SU-DHL-6 (cell line): ENCODE measurements at regions not wholly inside any gene's neighbourhood (a gene's known extent, or its start where the extent isn't known, plus 50 kb on each side); places are given as distances from the start of the nearest gene placed in this dataset.

ENCODE experiments used
- H2AFZ ChIP-seq: fragments of 200-600 bp; sonication (generic); 2 replicates; pipeline ENCODE4 v1.6.1; 2014; ENCODE audit warnings: low read depth, mild to moderate bottlenecking, moderate library complexity, mixed read lengths, antibody characterized with exemption, low read length; ENCODE audit not compliant: severe bottlenecking
- H3F3A ChIP-seq: fragments of 200-600 bp; shearing (Covaris generic); 2 replicates; pipeline ENCODE4 v1.6.0; 2016; ENCODE audit warnings: antibody characterized with exemption, mild to moderate bottlenecking; ENCODE audit not compliant: insufficient read depth
- H3K27ac ChIP-seq: fragments of 200-600 bp; sonication (generic); 2 replicates; pipeline ENCODE4 v1.5.1; 2016; ENCODE audit warnings: low read depth, mild to moderate bottlenecking, low read length, moderate library complexity, mixed read lengths
- H3K27me3 ChIP-seq: fragments of 200-600 bp; sonication (generic), shearing (Covaris generic); 2 replicates; pipeline ENCODE4 v1.6.0; 2014; ENCODE audit warnings: mild to moderate bottlenecking, low read length
- H3K36me3 ChIP-seq: fragments of 200-600 bp; sonication (generic); 2 replicates; pipeline ENCODE4 v1.6.1; 2014; ENCODE audit warnings: mild to moderate bottlenecking, low read length, mixed read lengths
- H3K4me2 ChIP-seq: fragments of 300-600, 200-600 bp; shearing (Covaris generic), sonication (generic); 2 replicates; pipeline ENCODE4 v1.6.0; 2014; ENCODE audit warnings: low read length, low read depth, mild to moderate bottlenecking; ENCODE audit not compliant: poor library complexity, severe bottlenecking
- H3K4me3 ChIP-seq: fragments of 200-600 bp; sonication (generic); 2 replicates; pipeline ENCODE4 v1.5.1; 2014; ENCODE audit warnings: antibody characterized with exemption, low read length, mild to moderate bottlenecking, mixed read lengths; ENCODE audit not compliant: insufficient read depth, poor library complexity, severe bottlenecking
- H3K79me2 ChIP-seq: fragments of 200-600 bp; sonication (generic); 2 replicates; pipeline ENCODE4 v1.6.1; 2014; ENCODE audit warnings: mild to moderate bottlenecking, low read length, moderate library complexity; ENCODE audit not compliant: insufficient read depth
- H3K9ac ChIP-seq: fragments of 200-600 bp; sonication (generic); 2 replicates; pipeline ENCODE4 v1.7.0; 2014; ENCODE audit warnings: mild to moderate bottlenecking, low read length
- H3K9me2 ChIP-seq: fragments of 200-600 bp; sonication (generic); replicated peaks from 2 replicates; pipeline ENCODE4 v1.6.1; 2014; ENCODE audit warnings: low read length; ENCODE audit not compliant: insufficient read depth
- H3K9me3 ChIP-seq: fragments of 200-600 bp; sonication (generic); 2 replicates; pipeline ENCODE4 v1.6.1; 2014; ENCODE audit warnings: low read length, mixed read lengths; ENCODE audit not compliant: insufficient read depth
- H4K20me1 ChIP-seq: fragments of 200-600 bp; sonication (generic); 2 replicates; pipeline ENCODE4 v1.6.1; 2014; ENCODE audit warnings: low read depth, mild to moderate bottlenecking, antibody characterized with exemption, low read length, moderate library complexity, mixed read lengths
- EZH2phosphoT487 ChIP-seq: fragments of 200-600 bp; sonication (generic), shearing (Covaris generic); conservative IDR thresholded peaks from 2 replicates; pipeline ENCODE4 v1.6.1; 2018; ENCODE audit warnings: mild to moderate bottlenecking, antibody characterized with exemption, low read length, moderate library complexity, mixed read lengths
- TF ChIP-seq, protein P1 (sequence below): fragments of 200-600 bp; sonication (generic); IDR thresholded peaks from one replicate; pipeline ENCODE4 v1.5.1; 2017; ENCODE audit warnings: antibody characterized with exemption, mild to moderate bottlenecking, low read length, moderate library complexity; ENCODE audit not compliant: insufficient read depth, poor library complexity, severe bottlenecking

DNA sequence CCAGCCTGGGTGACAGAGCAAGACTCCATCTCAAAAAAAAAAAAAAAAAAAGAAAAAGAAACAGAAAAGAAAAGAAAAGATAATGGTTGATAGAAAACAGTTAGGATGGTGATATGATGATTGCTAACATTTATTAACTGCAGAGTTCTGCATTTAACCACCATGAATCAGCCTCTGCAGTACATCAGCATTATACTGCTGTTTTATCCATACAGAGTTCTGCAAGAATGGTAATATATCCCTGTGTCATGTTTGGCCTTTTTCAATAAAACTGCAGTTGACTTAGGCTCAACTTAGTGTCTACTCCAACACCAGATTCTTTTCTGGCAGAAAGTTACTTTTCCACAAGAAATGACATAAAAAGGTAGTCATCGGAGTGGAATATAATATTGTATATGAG is 62.6 kb downstream of the DUSP6 start:
- no peaks in the 10 kb centered on the region for H3K9me2 ChIP-seq
- H4K20me1 ChIP-seq: no peaks in the 10 kb centered on the region
- no peak overlapping the region for H3K27ac ChIP-seq
- H3F3A ChIP-seq: no peaks in the 10 kb centered on the region
- H2AFZ ChIP-seq: no peak overlapping the region
- no peaks in the 10 kb centered on the region for H3K79me2 ChIP-seq
- H3K4me3 ChIP-seq: no peak overlapping the region
- H3K4me2 ChIP-seq: no peak overlapping the region
- TF ChIP-seq, protein P1, sequence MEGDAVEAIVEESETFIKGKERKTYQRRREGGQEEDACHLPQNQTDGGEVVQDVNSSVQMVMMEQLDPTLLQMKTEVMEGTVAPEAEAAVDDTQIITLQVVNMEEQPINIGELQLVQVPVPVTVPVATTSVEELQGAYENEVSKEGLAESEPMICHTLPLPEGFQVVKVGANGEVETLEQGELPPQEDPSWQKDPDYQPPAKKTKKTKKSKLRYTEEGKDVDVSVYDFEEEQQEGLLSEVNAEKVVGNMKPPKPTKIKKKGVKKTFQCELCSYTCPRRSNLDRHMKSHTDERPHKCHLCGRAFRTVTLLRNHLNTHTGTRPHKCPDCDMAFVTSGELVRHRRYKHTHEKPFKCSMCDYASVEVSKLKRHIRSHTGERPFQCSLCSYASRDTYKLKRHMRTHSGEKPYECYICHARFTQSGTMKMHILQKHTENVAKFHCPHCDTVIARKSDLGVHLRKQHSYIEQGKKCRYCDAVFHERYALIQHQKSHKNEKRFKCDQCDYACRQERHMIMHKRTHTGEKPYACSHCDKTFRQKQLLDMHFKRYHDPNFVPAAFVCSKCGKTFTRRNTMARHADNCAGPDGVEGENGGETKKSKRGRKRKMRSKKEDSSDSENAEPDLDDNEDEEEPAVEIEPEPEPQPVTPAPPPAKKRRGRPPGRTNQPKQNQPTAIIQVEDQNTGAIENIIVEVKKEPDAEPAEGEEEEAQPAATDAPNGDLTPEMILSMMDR: no peak
- no peak for TF ChIP-seq EZH2phosphoT487
- no peaks in the 10 kb centered on the region for H3K9me3 ChIP-seq
- H3K9ac ChIP-seq: no peak overlapping the region
- H3K27me3 ChIP-seq: no peaks in the 10 kb centered on the region
- H3K36me3 ChIP-seq: no peaks in the 10 kb centered on the region

DNA sequence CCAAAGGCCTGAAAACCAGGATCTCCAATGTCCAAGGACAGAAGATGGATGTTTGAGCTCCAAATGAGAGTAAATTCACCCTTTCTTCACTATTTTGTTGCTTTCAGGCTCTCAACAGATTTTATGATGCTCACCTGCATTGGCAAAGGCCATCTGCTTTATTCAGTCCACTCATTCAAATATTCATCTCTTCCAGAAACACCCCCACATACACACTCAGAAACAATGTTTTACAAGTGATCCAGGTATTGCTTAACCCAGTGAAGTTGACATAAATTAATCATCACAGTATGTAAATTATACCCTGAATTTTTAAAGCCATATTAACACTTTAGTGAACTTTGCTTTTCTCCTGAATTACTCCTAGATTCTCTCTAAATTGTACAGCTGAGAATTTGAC is 63.3 kb downstream of the DUSP6 start:
- Histone ChIP-seq H3K9me3 (no peaks in the 10 kb centered on the region), H3K27ac (no peak overlapping the region), H3F3A (no peaks in the 10 kb centered on the region), H3K9me2 (no peaks in the 10 kb centered on the region), H3K36me3 (no peaks in the 10 kb centered on the region), H3K9ac (no peak overlapping the region), H3K4me3 (no peak overlapping the region), H3K27me3 (no peaks in the 10 kb centered on the region), H3K4me2 (no peak overlapping the region), H3K79me2 (no peaks in the 10 kb centered on the region), H2AFZ (no peak overlapping the region), H4K20me1 (no peaks in the 10 kb centered on the region)
- TF ChIP-seq EZH2phosphoT487: no peak
- TF ChIP-seq, protein P1: no peak

DNA sequence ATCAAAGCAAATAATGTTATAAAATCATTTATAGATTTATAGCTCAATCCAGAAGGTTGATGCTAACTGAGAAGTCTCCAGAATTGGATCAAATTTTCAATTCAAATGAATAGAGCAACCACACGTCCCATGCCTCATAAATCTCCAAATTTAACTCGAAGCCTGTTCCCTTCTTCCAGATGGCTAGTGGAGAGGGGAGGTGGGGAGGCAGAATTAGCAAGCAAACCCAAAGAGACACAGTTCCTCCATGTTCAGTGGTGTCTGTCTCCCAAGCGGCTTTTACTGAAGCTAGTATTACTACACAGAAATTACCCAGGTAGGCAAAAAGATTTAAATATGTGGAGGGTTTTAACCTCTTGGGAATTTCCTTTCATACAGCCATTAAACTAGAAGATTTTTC is 65.8 kb downstream of the DUSP6 start:
- no peaks in the 10 kb centered on the region for H3K27me3 ChIP-seq
- H2AFZ ChIP-seq: no peak overlapping the region
- no peaks in the 10 kb centered on the region for H3K79me2 ChIP-seq
- H3F3A ChIP-seq: no peaks in the 10 kb centered on the region
- TF ChIP-seq EZH2phosphoT487: no peak
- TF ChIP-seq, protein P1: no peak
- no peak overlapping the region for H3K4me2 ChIP-seq
- H3K9me3 ChIP-seq: no peaks in the 10 kb centered on the region
- no peak overlapping the region for H3K27ac ChIP-seq
- no peak overlapping the region for H3K4me3 ChIP-seq
- H3K9me2 ChIP-seq: no peaks in the 10 kb centered on the region
- no peak overlapping the region for H3K9ac ChIP-seq
- H3K36me3 ChIP-seq: no peaks in the 10 kb centered on the region
- no peaks in the 10 kb centered on the region for H4K20me1 ChIP-seq

DNA sequence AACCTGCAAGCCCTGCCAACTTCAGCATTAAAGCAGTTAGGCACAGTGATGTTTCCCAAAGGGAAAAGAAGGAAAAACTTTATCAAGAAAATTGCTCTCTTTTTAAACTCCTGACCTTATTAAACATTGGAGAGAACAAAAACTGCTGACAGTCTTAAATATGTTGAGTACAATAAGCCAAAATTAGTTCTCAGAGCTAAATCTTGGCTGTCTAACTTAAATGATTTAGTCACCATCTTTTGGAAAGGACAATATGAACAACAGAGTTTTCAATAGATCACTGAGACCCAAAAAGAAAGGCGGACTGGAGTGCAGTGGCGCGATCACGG is 70.8 kb downstream of the DUSP6 start:
- no peaks in the 10 kb centered on the region for H3K9me3 ChIP-seq
- no peaks in the 10 kb centered on the region for H3K36me3 ChIP-seq
- H3K4me3 ChIP-seq: no peak overlapping the region
- H4K20me1 ChIP-seq: no peaks in the 10 kb centered on the region
- H3K4me2 ChIP-seq: no peak overlapping the region
- H3F3A ChIP-seq: no peaks in the 10 kb centered on the region
- H2AFZ ChIP-seq: no peak overlapping the region
- no peaks in the 10 kb centered on the region for H3K27me3 ChIP-seq
- H3K27ac ChIP-seq: no peak overlapping the region
- no peak for TF ChIP-seq EZH2phosphoT487
- TF ChIP-seq, protein P1: no peak
- no peak overlapping the region for H3K9ac ChIP-seq
- H3K9me2 ChIP-seq: no peaks in the 10 kb centered on the region
- H3K79me2 ChIP-seq: no peaks in the 10 kb centered on the region
